ENCODE measurements at regions not wholly inside any gene's neighbourhood (a gene's known extent, or its start where the extent isn't known, plus 50 kb on each side); places are given as distances from the start of the nearest gene placed in this dataset.
"Not testable (repeated sequence)": the region's sequence is repeated elsewhere in the genome, so short reads cannot be mapped to it uniquely, and the experiment has no call there.

DNA sequence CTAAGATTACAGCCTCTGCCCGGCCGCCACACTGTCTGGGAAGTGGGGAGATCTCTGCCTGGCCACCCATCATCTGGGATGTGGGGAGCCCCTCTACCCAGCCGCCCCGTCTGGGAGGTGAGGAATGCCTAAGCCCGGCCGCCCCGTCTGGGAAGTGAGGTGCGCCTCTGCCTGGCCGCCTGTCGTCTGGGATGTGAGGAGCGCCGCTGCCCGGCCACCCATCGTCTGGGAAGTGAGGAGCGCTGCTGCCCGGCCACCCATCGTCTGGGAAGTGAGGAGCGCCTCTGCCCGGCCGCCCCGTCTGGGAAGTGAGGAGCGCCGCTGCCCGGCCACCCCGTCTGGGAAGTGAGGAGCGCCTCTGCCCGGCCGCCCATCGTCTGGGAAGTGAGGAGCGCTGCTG lies 135.9 kb upstream of the PROKR2 start:
- not testable (repeated sequence) for DNase-seq

- not testable (repeated sequence) for DNase-seq
These were observed 135.5 kb upstream of the PROKR2 start for GRCh38 chr20:5452286-5452685.

- no peak for DNase-seq
These were observed 135.0 kb upstream of the PROKR2 start for GRCh38 chr20:5451643-5452210.

DNA sequence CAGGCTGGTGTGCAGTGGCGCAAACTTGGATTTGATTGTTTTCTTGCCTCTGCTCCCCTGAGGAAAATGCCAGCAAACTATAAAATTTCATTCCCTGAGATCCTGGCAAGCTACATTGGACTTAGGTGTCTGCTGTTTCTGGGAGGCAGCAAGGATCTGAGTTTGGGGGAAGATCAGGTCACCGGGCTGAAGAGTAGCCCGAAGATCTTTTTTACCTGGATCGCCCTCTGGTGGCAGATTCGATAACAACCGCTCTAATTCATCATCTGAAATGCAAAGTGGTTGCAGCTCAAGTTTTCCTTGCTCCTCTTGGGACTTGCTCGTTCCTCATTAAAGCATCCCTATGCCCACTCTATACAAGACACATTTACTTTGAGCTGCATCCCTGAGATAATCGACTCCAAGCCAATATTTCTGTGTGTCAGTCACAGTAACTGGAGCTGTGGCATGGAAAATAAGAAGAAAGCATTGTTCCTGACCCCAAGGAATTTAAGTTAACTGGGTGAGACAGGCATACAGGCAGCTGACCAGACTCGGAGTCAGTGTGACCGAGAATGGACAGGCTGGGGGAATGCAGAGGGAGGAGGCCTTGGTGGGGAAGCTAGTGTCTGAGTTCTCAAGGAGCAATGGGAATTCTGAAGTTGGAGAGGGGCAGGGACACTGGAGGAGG lies 131.8 kb upstream of the PROKR2 start:
- peak; percentile 11 to 18 for DNase-seq

DNA sequence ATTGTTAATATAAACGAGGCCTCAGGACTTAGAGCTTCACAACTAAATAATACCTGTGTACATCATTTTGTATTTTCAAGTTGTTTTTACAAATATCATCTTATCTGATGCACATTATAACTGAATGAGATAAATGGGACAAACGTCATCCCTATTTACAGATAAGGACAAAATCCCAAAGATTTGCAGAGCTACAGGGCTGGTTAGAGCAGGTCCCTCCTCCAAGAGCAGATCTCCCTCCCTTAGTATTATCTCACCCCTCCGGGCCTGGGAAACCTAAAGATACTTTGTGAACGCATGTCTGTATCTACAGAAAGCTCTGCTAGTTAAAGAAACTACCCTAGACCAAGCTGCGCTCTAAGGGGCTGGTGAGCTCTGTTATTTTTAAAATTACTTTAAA lies 130.4 kb upstream of the PROKR2 start:
- no peak for DNase-seq

GRCh38 chr20:5445611-5446010 lies 128.9 kb upstream of the PROKR2 start:
- no peak for DNase-seq

- DNase-seq: no peak
These were observed 125.3 kb upstream of the PROKR2 start for GRCh38 chr20:5442101-5442500.

DNA sequence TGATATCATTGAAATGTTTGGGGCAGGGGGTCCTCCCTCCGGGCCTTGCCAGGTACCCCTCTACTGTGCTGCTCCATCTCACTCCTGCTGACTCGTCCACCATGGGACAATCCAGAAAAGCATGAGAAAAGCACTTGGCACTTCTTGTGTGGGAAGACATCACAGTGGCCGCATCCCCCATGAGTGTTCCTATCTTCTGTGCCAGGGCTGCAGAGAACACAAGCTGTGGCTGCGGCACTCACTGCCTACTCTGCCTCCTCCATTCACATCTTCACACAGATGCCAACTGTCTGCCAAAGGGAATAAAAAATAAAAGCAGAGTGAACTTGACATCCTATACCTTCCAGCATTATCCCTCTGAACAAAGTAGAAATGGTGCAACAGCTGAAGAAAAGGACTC lies 117.4 kb upstream of the PROKR2 start:
- DNase-seq: no peak

DNA sequence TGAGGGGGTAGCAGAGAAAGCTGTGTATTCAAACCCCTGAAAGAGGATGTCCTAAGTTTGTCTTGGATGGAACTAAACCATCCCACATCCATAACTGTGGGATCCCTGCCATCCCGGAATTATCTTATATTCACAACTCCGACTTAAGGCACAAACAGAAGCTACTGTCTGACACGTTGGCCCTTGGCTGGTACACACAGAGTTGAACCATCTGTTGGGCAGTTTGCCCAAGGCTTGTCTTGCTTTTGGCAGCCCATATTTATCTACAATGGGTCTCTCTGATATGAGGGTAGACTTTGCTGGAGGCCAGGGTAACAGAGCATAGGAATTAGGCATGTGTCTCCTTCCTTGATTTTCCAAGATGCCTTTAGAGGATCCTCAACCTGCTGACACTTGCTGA lies 116.6 kb upstream of the PROKR2 start:
- no peak for DNase-seq

DNA sequence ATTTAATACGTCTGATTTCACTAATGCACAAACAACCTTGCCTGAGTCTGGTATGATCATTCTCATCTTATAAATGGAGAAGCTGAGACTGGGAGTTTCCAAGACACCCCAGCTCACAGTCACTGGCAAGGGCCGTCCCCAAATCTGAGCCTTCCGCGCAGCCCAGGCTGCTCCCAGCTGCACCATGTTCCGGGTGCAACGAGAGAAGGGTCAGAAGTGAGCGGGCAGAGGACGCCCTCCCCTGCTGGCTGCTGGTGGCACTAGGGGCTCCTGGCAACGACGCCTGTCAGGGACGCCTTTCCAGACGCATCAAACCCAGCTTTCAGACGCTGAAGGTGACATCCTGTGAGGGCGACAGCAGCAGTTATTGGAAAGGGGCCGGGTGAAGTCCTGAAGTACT lies 115.3 kb upstream of the PROKR2 start:
- DNase-seq: no peak

- DNase-seq: no peak
These were observed 113.9 kb upstream of the PROKR2 start for GRCh38 chr20:5430670-5431069.

GRCh38 chr20:5426026-5426425 lies 109.3 kb upstream of the PROKR2 start:
- DNase-seq: no peak

- DNase-seq: no peak
These were observed 99.3 kb upstream of the PROKR2 start for GRCh38 chr20:5416086-5416485.

DNA sequence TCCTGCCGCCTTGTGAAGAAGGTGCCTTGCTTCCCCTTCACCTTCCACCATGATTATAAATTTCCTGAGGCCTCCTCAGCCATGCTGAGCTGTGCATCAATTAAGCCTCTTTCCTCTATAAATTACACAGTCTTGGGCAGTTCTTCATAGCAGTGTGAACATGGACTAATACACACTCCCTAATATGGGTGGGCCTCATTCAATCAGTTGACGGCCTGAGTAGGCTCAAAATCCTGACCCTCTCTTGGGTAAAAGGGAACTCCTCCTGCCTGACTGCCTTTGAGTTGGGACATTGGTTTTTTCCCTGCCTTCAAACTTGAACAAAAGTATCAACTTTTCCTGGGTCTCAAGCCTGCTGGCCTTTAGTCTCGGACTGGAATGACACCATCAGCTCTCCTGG lies 96.6 kb upstream of the PROKR2 start:
- no peak for DNase-seq

DNA sequence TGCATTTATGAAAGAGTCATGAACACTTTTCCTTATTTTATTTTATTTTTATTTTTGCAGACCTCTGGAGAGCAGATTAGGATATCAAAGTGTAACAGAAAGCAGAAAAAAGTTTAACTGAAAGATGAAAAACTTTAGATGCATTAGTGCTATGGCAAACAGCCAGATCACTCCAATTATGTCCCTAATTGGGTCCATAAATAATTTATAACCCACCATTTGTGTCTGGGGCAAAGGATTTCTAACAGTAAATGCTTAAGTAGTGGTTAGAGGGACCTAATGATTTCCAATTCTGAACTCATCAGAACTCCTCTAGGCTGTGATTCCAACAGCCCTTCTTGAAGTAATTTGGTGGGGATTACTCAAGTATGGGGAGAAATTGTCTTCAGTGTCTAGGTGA lies 93.7 kb upstream of the PROKR2 start:
- DNase-seq: no peak

- DNase-seq: peak in 1 of 2 experiments; percentile 10
These were observed 86.3 kb upstream of the PROKR2 start for GRCh38 chr20:5402903-5403531.

DNA sequence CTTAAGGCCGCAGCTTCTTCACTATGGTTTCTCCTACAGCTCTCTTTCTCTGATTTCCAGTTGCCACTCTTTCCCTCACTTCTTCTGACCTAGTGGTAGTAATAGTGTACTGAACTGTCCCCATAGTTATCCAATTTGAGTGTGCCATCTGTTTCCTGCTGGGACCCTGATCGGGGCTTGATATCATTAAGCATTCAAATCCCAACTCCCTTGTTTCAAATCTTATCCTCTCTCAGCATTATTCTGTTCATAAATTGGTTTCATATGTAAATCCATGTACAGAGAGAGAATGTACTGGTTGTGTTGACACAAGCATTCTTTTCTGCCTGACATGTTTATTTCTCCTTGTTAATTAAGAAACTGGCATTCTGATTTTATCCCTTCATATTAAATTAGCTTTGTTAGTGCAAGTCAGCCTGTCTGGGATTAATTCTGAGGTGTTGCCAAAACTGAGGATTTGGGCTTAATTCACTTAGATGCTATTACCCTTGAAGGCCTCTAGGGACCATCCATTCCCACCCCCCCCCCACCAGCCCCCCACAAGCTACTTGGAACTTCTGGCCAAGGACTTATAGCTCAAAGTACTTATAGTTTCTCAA lies 84.6 kb upstream of the PROKR2 start:
- DNase-seq: no peak

DNA sequence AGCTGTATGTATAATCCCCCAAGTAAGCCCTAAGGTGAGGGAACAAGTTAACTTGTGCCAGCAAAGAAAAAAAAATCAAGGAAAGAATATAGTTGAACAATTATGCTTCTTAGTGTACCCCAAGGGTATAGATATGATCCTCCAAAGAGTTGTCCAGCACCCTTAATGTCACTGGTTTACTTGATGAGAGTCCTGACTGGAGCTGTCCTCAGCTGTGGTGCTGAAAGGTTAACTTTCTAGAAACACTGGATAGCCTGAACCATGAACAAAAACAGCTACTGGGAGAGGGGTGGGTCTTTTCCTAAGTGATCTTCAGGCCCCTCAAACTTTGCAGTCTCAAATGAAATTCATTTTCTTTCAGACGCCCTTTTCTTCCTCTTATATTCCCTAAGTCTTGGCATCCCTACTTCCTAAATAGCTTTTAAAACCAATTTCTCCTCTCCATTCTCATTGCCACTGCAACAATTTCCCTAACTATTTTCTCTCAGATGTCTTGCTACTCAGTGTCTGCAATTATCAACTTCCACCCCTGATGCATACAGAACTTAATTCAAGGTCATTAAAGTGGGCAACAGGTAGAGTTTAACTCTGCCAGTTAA lies 83.5 kb upstream of the PROKR2 start:
- no peak for DNase-seq

DNA sequence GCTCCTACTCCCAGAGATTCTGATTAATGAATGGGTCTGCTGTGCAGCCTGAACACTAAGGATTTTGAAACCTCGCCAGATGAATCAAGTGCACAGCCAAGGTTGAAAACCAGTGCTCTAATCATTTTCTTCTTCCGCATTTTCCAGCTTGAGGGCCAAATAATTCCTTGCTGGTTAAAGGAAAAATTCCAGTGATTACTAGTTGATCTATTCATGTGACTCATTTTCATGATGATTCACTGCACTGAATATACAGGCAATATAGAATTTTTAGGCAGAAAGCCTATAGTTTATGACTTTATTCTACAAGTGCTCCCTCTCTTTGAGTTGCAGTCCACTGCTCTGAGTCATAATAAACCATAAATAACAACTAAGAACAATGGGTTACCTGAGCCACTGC lies 80.6 kb upstream of the PROKR2 start:
- no peak for DNase-seq

- DNase-seq: no peak
These were observed 79.4 kb upstream of the PROKR2 start for GRCh38 chr20:5395932-5396727.

DNA sequence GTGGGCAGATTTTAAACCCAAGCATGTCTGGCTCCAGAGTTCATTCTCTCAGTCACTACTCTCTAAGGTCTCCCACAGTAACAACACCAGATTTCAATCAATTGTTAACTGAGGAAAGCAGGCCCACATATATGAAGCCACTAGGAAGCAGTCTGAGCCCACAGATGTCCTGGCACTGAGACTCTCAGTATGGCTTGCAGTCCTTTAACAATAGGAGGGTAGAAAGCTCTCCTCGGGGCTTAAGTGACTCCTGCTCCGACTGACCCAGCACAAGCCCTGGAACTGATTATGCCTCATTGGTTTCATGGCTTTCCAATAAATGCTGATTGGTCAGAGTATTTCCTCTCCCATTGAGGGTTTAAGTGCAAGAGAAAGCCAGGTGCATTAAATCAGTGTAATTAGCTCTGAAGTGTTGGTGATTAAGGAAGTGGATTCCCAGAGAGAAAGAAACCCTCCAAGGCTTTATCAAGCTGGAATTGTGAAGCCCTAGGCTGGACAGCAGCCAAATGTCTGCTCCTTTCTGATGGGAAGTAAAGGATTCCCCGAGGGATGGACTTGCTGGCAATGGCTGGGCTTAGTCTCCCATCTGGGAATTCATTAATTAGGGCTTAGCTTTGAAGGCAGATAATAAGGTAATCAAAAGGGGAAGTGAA lies 76.6 kb upstream of the PROKR2 start:
- DNase-seq: no peak

GRCh38 chr20:5390720-5391119 lies 74.0 kb upstream of the PROKR2 start:
- no peak for DNase-seq
